ENCODE measurements at regions not wholly inside any gene's neighbourhood (a gene's known extent, or its start where the extent isn't known, plus 50 kb on each side); places are given as distances from the start of the nearest gene placed in this dataset.

DNA sequence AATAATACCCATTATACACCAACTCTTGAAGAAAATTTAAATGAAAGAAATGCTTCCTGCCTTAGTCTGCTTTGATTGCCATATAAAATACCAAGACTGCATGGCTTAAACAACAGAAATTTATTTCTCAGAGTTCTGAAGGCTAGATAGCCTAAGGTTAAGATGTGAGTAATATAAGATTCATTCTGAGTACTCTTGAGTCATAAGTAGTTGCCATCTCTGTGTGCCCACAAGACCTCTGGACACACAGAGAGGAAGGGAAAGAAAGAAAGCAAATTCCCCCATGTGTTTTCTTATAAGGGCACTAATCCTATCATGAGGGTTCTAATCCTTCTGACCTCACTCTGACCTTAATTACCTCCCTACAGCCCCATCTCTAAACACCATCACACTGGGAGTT, 201.2 kb downstream of the PTN start:
- DNase-seq (ENCODE audit: low read depth, low spot score) (no peak), ATAC-seq (peak; percentile 58; the same call in 1 of the 2 replicates)
- CTCF ChIA-PET: no interaction called here
- no peaks in the 10 kb centered on the region for H3K4me1 ChIP-seq (ENCODE audit: control insufficient read depth, insufficient read depth, low read length)
- in situ Hi-C loops (cut with HindIII; ENCODE audit: low pct_unique_long_range_greater_than_20kb, low sequenced_read_pairs): no loop called here
- H3K36me3 ChIP-seq (ENCODE audit: control insufficient read depth, insufficient read depth, low read length): no peaks in the 10 kb centered on the region
- BruUV-seq (replicated peaks): no TSS peak
- no peaks in the 10 kb centered on the region for H3K9me3 ChIP-seq (ENCODE audit: control insufficient read depth, insufficient read depth, low read depth, low read length)
- intact Hi-C loops (cut with micrococcal nuclease; ENCODE audit: unreplicated experiment): no loop called here
- POLR2A ChIA-PET: interaction anchor here (0.5 kb wide), 1 partner anchor 1205 kb away, joined by 4 read pairs; no protein-coding TSS in a partner anchor
- no peak overlapping the region for H3K27ac ChIP-seq (ENCODE audit: low read length)
- no peaks in the 10 kb centered on the region for H3K27me3 ChIP-seq (ENCODE audit: control insufficient read depth, insufficient read depth, low read length)
- TF ChIP-seq TCF7L2 (IDR thresholded peaks at IDR 0.05; ENCODE audit: low read depth, low read length): no peak
- TF ChIP-seq REST (IDR thresholded peaks at IDR 0.05; ENCODE audit: insufficient read depth in 1 of 2, low read depth in 2 of 2, low read length in 1 of 2): no peak
- TF ChIP-seq, protein P1, sequence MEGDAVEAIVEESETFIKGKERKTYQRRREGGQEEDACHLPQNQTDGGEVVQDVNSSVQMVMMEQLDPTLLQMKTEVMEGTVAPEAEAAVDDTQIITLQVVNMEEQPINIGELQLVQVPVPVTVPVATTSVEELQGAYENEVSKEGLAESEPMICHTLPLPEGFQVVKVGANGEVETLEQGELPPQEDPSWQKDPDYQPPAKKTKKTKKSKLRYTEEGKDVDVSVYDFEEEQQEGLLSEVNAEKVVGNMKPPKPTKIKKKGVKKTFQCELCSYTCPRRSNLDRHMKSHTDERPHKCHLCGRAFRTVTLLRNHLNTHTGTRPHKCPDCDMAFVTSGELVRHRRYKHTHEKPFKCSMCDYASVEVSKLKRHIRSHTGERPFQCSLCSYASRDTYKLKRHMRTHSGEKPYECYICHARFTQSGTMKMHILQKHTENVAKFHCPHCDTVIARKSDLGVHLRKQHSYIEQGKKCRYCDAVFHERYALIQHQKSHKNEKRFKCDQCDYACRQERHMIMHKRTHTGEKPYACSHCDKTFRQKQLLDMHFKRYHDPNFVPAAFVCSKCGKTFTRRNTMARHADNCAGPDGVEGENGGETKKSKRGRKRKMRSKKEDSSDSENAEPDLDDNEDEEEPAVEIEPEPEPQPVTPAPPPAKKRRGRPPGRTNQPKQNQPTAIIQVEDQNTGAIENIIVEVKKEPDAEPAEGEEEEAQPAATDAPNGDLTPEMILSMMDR (IDR thresholded peaks at IDR 0.05): no peak
- no peak for TF ChIP-seq SIN3A (IDR thresholded peaks at IDR 0.05; ENCODE audit: borderline replicate concordance, insufficient read depth, low read depth, low read length)
- no peak for TF ChIP-seq POLR2AphosphoS5 (IDR thresholded peaks at IDR 0.05; ENCODE audit: low read depth, low read length)
- no peak overlapping the region for H3K4me3 ChIP-seq (ENCODE audit: low read depth in 2 of 2, low read length in 2 of 2)

GRCh38 chr7:137135654-137136350, 207.7 kb downstream of the PTN start:
- ATAC-seq: no peak
- DNase-seq (ENCODE audit: low read depth, low spot score): no peak
- ChIA-PET CTCF (no interaction called here), POLR2A (no interaction called here)
- no peak overlapping the region for H3K4me3 ChIP-seq (ENCODE audit: low read depth in 2 of 2, low read length in 2 of 2)
- no peaks in the 10 kb centered on the region for H3K4me1 ChIP-seq (ENCODE audit: control insufficient read depth, insufficient read depth, low read length)
- intact Hi-C loops (cut with micrococcal nuclease; ENCODE audit: unreplicated experiment) (no loop called here), in situ Hi-C loops (cut with HindIII; ENCODE audit: low pct_unique_long_range_greater_than_20kb, low sequenced_read_pairs) (no loop called here)
- H3K27ac ChIP-seq (ENCODE audit: low read length): no peak overlapping the region
- BruUV-seq (replicated peaks): no TSS peak
- H3K36me3 ChIP-seq (ENCODE audit: control insufficient read depth, insufficient read depth, low read length): no peaks in the 10 kb centered on the region
- H3K9me3 ChIP-seq (ENCODE audit: control insufficient read depth, insufficient read depth, low read depth, low read length): no peaks in the 10 kb centered on the region
- H3K27me3 ChIP-seq (ENCODE audit: control insufficient read depth, insufficient read depth, low read length): no peaks in the 10 kb centered on the region
- no peak for TF ChIP-seq TCF7L2 (IDR thresholded peaks at IDR 0.05; ENCODE audit: low read depth, low read length)
- no peak for TF ChIP-seq REST (IDR thresholded peaks at IDR 0.05; ENCODE audit: insufficient read depth in 1 of 2, low read depth in 2 of 2, low read length in 1 of 2)
- TF ChIP-seq, protein P1 (IDR thresholded peaks at IDR 0.05): no peak
- no peak for TF ChIP-seq POLR2AphosphoS5 (IDR thresholded peaks at IDR 0.05; ENCODE audit: low read depth, low read length)
- TF ChIP-seq SIN3A (IDR thresholded peaks at IDR 0.05; ENCODE audit: borderline replicate concordance, insufficient read depth, low read depth, low read length): no peak

Measured in Panc1 (cell line).